HS-5 (cell line): ENCODE measurements at regions not wholly inside any gene's neighbourhood (a gene's known extent, or its start where the extent isn't known, plus 50 kb on each side); places are given as distances from the start of the nearest gene placed in this dataset.

ENCODE experiments used
- DNase-seq: peaks from one replicate; pipeline ENCODE4 v3.0.0-alpha.2; 2012; ENCODE audit warnings: low read depth

DNA sequence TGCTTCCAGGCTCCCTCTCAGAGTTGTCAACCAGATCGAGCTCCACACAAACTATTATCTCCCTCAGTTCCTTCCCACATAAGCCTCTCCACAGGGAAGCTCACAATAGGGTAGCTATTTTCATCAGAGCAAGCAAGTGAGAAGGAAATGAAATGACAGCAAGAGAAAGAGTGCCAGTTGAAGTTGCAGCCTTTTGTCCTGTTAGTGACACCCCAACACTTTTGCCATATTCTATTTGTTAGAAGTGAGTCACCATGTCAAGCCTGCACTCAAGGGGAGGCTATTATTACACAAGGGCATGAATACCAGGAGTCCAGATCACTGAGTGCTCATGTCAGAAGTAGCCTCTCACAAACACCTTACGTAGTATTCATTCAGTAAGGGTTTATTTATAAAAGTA lies 266.3 kb upstream of the NOCT start:
- DNase-seq: no peak

DNA sequence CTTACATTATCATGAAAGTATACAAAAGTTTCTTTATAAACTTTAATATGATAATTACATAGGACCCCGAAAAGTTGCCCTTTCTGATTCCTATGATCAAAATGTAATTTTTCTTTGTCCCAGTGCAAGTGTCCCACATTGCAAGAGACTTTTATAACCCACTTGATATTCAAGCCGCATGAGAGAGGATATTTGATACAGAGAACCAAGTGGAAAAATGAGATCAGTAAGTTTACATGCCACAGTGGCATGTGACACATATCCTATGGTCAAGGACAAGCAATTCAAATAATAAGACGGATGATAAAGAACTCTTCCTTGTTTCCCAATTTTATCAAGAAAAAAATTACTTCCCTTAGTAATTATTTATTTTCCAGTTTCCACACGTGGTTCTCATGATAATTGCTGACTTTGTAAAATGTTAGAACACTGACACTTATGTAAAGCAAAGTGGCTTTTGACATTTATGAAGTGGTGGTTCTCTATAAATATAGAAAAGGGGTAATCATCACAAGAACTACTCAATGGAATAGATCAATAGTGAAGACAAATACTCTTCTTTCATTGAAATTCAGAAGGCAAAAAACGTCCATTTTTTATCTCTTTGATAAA lies 273.7 kb upstream of the NOCT start:
- no peak for DNase-seq

DNA sequence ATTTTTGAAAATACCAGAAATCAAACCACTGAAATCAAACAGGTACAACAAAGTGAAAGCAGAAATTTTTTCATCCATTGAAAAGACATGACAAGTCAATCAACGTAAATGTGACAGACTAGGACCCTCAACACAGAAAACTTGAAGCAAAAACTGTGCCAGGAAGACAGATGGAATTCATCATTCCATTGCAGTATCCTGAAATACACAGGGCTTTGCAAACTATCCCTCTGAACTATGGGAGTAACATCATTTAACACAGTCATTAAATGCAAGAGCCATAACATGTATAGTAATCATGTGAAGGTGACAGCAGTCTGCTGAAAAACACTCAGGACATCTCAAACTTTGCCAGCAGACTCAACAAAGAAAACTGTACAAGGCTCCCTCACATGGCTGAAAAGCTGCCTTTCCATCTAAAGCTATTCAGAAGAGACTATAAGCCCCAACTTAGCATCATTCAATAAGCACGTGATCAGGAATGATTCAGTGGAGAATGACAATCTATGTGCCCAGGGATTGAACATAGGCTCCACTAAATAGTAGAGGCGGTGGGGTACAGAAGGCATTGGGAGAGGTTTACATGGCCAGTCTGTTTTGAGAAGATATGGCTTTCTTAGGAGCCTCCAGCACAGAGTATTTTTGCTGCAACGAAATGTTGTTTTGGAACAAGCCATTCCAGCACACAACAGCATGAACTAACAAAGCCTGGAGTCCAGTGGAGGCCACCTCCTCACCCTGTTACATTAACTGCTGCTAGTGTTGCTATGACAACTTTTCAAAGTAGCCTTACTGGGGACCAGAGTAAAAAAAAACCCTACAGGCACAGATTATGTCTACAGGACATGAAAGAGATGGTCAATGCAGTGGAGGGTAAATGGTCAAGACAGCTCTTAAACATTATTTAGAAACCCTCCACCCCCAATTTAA lies 274.5 kb upstream of the NOCT start:
- DNase-seq: no peak

DNA sequence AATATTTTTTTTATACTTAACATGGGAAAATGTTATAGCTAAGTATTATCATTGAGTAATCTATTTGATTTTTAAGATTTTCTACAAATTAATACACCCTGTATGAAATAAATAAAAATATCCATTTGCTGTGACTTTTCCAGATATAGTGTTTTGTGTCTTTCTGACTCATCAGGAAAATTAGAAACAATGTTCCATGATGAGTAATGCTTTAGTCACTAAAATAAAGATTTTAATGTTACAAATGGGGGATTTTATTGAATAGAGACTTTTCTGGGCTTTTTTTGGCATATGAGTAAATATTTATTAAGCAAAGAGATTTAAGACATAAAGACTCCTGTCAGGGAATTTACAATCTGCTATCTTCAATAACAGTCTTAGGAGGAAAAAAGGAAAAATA lies 279.2 kb upstream of the NOCT start:
- peak; percentile 33 for DNase-seq

DNA sequence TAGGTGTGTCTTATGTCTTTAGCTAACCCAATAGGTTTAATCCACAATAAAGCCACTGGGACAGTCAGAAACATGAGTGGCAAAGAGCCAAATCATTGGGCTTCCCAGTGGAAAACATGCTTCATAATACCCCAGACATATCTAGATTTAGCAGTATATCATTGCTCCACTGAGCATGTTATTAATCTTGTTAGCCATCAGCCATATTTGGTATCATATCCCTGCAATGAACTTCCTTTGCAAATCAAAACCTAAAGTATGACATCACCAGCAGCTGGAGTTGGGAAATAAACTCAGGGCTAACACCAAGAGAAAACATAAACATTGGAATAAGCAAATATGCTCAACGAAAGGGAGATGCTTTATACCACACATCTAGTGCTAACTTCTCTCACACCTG lies 280.8 kb upstream of the NOCT start:
- no peak for DNase-seq

DNA sequence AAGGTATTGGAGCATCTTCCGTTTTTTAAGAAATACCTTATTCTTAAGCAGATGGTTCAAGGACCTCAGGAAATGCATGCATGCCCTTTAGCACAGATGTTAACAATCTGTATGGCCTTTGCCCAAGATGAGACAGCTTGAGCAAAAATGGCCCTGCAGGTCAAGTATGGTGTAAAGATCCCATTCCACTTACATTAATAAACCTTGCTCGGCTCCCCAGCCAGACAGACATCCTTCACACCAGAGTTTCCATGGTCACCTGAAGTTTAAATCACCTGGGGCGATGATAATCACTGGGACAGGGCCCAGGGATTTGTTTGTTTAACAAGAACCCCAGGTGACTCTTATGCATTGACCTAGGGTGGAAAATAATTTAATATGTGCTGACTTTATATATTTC lies 287.0 kb upstream of the NOCT start:
- DNase-seq: no peak

DNA sequence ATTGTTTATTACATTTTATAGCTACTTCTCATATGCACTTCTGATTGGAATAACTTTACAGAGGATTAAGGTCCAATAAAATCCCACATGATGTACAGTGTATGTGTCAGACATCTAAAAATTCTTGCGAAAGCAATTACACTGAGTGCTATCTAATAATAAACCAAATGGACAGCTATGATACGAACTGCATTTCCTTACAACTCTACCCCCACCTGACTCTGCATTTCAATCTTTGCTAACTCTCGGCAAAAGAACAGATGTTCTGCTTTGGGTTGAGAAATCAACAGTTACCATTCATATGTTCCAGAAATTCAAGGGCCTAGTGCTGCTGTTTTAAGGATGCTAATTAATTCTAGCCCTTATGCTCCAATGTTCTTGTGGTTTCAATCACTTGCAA lies 287.9 kb upstream of the NOCT start:
- no peak for DNase-seq

DNA sequence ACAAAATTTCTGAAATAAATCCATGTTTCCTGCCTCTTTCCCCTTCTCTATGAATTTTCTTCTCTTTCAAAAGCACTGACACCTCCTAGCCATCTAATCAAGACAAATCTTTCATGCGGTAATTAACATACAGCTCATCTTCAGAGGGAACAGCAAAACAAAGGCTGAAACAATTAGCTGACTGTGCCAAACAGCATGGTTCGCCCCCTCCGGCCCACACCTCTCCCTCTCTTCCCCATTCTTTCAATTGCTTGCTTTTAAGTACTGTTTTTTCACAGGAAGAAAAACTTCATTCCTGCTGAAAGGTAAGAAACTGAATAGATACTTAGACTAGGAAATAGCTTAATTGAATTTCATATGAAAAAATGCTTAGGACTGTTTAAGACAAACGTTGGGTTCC lies 291.1 kb upstream of the NOCT start:
- no peak for DNase-seq

DNA sequence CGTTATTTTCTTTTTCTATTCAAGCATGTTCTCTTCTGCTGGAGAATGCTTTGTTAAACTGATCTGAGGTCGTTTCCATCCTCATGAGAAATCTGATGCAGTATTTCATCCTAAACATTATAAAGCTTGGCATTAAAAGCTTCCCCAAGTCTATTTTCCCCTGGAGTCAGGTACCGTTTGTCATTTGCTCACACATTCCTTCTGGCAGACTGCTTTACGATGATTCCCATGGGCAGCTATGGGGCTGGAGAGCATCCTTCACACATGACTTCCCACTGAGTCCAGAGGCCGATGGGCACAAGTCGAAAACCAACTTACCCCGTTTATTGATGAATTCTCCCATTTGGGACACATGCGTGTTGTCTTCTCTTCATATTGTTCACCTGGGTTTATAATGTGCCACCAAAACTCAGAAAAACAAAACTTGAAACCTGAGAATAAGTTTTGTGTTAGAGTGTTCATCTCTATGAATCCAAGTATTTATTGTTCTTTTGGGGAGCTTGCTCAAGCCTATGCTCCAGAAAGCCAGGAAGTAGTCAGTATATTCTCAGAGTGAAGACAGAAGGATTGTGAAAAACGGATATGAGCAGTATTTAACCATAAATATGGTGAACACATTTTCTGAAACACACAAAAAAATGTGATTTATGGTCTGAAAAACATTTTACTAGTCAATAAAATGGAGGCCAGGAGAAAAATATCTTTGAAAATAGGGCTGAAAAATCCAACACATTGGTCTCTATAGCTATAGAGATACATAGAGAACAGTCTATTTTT lies 298.8 kb upstream of the NOCT start:
- no peak for DNase-seq

DNA sequence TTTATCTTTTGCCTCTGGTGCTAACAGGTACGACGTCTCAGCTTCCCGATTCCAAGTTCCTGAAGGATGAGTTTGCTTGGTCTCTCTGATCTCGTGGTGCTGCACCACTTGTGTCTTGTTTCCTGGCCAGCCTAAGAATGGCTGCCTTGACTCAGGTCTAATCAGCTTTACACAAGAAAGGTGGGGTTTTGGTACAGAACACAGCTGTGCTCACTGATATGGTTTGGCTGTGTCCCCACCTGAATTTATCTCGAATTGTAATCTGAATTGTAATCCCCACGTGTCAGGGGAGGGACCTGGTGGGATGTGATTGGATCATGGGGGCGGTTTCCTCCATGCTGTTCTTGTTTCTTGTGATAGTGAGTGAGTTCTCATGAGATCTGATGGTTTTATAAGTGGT lies 305.3 kb upstream of the NOCT start:
- no peak for DNase-seq

DNA sequence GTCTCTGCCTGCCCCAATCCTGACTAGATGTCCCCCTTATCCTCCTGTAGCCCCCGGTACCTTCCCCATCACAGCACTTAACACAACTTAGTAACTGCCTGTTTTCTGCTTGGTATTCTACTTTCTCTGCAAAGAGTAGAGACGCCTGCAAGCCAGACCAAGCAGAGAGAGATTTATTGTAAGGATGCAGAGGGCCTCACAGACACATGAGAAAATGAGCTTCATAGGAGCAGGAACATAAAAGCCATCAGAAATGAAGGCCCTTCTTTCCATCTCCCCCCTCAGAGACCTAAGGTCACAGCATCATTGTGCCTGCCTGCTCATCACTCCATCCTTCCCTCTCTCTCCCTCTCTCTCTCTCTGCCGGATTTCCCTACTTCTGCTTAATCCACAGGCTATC lies 305.7 kb upstream of the NOCT start:
- no peak for DNase-seq

DNA sequence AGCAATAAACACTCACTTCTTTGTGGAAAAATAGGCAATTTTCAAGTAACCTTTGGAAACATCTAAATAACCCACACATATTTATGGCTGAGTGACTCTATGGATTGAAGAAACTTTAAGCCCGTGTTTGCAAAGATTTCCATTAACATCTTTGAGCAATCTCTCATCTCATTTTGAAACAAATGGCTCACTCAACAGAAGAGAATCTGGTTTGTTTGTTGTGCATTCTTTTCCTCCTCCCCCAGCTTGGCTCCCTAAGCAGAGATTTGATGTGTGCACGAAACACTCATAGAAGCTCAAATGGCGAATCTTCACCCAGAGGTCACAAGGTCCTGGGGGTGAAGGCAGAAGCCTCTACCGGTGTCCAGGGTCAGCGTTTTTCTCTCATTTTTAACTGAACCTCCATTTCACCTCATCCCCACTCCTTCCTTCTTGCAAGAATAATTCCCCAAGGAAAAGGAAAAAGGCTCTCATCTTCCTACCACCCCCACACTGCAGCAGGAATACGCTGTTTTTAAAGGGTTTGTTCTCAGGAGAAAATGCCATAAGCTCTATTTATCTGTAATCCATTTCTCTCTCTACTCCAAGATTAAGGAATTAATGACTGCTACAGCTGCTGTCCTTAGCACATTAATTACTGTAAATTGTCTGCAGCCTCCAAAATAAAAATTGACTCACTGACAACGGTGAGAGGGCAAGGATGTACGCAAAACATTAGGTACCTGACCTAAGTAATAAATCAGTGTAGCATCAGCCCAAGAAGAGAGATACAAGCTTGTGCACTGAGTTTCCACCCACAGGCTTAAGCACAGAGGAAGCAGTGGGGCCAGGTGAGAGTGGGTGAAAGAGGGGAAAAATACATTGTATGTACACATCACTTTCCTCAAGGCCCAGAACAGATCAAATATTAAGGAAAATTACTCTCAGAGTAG lies 307.6 kb upstream of the NOCT start:
- no peak for DNase-seq

DNA sequence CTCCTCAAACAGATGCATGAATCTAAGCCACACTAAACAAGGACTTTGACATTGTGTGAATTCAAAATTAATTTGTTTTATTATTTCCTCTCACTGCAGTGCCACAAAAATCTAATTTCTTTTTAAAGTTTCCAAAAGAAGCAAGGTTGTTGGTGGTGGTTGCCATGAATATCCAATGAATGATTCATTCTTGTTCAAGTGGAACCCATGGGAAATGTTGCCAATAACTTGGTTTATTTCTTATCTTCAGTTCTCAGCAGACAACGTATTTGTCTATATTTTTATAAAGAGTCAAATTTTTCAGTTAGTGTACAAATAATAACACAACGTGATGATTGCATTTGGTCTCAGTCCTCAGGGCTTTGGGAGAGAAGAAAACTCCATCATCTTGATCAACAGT lies 309.4 kb upstream of the NOCT start:
- DNase-seq: no peak

DNA sequence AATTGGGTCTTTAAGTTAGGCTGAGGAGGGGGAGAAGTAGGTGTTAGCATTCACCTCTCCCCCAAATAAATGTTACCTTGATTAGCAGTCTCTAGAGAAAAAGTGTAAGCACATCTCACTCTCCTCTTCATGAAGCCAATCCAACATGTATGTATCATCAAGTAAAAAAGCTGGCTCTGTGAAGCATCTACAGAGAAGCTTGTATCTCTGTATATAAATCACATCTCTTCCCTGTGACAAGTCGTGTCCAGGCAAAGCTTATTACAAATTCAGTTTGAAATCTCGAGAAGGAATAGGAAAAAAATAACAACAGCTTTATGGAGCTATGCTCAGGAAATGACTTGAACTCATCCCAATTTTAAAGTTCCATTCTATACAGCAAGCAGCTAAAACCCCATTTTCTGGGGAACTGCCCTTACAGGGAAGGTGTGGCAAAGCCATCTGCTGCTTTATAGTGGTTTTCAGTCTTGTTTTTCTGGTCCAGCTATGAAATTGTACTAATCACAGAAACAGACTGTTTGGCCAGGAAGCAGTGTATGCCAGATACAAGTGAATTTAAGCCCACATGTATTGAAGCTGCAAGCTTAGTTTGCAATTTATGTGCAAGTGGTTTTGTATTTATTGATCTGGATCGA lies 313.3 kb upstream of the NOCT start:
- DNase-seq: no peak

DNA sequence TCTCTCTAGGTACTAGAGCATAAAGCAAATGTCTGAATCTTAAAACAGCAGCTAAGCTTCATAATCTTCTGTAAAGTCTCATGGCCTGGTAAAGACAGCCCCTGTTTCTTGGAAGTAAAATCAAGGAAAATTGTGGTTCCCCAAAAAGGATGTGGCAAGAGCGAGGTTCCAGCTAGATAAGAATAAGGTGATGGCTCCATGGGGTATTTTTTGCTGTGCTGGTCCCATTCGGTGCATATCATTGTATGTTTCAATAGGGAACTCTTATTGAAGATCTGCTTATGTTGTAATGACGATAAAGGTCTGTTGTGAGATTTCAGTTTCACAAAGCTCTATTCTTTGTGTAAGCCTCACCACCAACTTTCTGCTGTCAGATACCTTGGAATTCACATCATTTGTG lies 316.9 kb upstream of the NOCT start:
- DNase-seq: no peak

DNA sequence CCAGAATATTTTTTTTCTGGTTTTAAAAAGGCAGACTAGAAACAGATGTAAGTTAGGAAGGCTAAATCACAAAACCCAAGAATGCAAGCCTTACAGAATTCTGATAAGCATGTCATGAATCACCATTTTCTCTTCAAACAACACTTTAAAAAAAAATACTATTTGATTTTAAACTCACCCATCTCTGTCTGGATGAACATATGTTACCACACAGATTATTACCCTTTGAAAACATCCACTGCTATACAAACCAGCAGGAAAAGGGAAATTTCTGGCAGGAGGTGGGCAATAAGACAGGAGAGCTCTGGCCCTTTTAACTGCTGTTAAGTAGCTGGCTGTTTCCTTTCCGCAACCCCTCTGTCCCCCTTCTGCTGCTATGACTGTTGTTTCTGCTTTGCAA lies 317.7 kb upstream of the NOCT start:
- DNase-seq: no peak

DNA sequence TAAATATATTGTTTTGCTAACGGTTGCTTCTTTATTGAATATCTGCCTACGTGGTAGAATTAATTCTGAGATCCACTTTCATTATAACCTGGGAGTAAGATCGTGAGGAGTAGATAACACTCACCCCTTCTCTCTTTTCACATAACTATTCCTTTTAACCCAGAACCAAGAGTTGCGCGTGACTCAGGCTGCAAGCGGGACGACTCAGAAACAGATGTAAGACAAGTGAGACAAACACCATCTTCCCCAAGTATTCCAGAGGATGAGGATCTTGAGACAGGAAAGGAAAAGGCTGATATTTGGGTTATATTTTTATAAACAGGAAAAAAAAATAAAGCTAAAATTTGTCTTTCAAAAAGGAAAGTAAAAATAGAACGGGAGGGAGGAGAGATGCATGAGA lies 318.8 kb upstream of the NOCT start:
- peak; percentile 34 for DNase-seq

DNA sequence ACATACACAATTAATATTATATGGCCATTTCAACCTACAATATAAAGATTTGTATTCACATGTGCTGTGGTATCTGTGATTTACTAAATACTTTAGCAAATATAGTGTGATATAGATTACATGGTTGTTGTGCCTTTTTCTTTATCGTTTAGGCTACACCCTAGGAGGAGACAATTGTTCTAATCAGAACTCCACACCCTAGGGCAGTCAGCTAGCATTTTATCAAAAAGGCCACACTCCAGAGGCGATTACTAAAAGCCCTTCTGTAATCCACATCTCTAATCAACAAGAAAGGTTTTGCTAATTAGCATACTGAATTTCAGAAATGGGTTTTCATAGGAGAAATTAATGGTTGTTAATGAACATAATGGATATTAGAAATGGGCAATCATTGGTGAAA lies 319.5 kb upstream of the NOCT start:
- DNase-seq: no peak

DNA sequence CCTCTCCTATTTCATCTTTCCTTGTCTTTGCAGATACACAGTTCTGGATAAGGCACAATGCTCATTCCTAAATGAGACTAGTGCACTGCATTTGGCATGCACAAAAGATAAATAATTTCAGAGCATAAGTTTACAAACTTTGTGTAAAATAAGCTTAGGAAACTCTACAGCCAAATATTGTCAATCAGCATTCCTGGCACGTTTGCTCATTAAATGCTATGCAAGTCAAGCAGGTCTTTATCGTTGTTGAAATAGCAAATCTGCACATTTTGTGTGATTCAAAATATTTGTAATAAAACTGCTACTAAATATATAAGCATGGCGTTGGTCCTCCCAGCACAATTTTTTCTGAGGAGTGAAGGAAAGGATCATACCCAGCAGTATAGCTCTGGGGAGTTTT lies 322.1 kb upstream of the NOCT start:
- DNase-seq: no peak

DNA sequence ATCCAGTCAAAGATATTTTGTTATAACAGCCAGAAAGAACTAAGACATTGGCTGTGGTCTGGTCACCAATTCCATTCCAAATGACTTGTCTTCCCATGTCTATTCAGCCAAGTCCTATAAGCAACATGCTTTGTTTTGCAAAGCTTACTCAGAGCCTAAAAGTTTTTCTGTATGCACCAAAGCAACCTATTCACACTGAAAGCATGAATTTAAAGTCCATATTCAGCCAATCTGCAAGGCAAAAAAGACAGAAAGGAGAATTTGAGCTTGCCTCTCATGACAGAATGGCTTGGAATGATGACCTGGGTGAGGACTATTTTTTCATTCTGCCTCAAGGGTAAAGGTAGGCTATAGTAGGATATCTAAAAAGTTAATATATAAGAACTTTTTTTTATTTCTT lies 323.2 kb upstream of the NOCT start:
- no peak for DNase-seq

DNA sequence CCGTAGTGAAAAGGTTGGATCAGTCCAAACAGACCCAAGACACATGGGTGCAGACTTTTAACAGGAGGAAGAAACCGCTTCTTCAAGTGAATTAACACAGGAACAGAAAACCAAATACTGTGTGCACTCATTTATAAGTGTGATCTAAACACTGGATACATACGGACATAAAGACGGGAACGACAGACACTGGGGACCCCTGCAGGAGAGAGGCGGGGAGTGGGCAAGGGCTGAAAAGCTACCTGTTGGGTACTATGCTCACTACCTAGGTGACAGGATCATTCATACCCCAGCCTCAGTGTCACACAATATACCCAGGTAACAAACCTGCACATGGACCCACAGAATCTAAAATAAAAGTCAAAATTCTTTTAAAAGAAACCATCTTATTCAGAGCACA lies 326.0 kb upstream of the NOCT start:
- DNase-seq: no peak

DNA sequence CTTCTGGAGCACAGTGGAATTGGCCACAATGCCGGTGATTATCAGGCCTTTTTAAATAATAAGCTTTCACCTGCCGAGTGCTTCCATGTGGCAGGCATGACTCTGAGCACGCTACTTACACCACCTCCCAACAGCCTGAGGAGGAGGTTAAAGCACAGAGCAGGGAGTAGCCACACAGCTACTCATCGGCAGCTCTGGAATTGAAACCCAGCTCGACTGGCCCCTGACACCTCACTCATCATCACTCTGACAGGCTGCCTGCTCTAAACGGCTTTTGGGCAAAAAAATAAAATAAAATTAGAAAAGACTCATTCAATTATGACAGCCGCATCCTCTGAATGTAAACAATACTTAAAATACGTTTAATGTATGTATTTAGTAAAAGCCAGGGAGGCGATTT lies 326.4 kb upstream of the NOCT start:
- DNase-seq: no peak
